Right cardiac atrium (tissue), 5 donors: ENCODE measurements at regions not wholly inside any gene's neighbourhood (a gene's known extent, or its start where the extent isn't known, plus 50 kb on each side); places are given as distances from the start of the nearest gene placed in this dataset.

Experiments
- ATAC-seq, 2 donors: fragments of 200-7000 bp; cut with Tn5 transposase; one replicate each; pipeline versions ENCODE4 v1.8.0 to v1.9.1; 2020; ENCODE audit warnings: moderate library complexity in 2 of 2, mild to moderate bottlenecking in 1 of 2
- DNase-seq, 3 donors: peaks; one replicate each; pipeline ENCODE4 v3.0.0-alpha.2; 2020
- H3K27ac ChIP-seq: one replicate; pipeline ENCODE4 v1.5.1; 2013; ENCODE audit warnings: mild to moderate bottlenecking, low read length, control low read depth, moderate library complexity
- H3K27me3 ChIP-seq: one replicate; pipeline ENCODE4 v1.6.1; 2013; ENCODE audit not compliant: control insufficient read depth, insufficient read depth
- H3K4me1 ChIP-seq: one replicate; pipeline ENCODE4 v1.6.1; 2013; ENCODE audit warnings: low read length; ENCODE audit not compliant: control insufficient read depth, insufficient read depth
- H3K4me3 ChIP-seq: one replicate; pipeline ENCODE4 v1.5.1; 2013; ENCODE audit warnings: low read length, control low read depth
- H3K9me3 ChIP-seq: one replicate; pipeline ENCODE4 v1.6.1; 2013; ENCODE audit warnings: low read length; ENCODE audit not compliant: control insufficient read depth
- WGBS: extraction: QIAGEN DNeasy Blood & Tissue Kit; methylation state at CpG from one replicate; pipeline ENCODE4 v1.1.7; 2013; 5-methylcytosine and 5-hydroxymethylcytosine counted together
- intact Hi-C, 4 donors: fragments of 100-400 bp; cut with DNase I; formaldehyde crosslinking; loops; one replicate each; pipeline versions ENCODE4 v1.11.0 to v1.14.0; 2022 to 2023
- donor health status: healthy with polysubstance abuse.
- donor health status: DM: no; HTN: yes; CAD: no.
- donor health status: DM: no; HTN: no; CAD: no.
- donor health status: DM: no; HTN: yes; CAD: no; lungs with severe emphysema.
- donor health status: DM: yes; HTN: yes; CAD: no.

- DNase-seq (no peak), ATAC-seq (no peak)
- Histone ChIP-seq H3K4me3 (no peak overlapping the region), H3K9me3 (no peaks in the 10 kb centered on the region), H3K4me1 (no peaks in the 10 kb centered on the region), H3K27ac (no peak overlapping the region), H3K27me3 (peaks cover 3% of the 10 kb centered on the region)
- WGBS: 8% methylated on average over 13 of the region's 13 CpGs
- intact Hi-C loops: no loop called here
These were observed 61.6 kb downstream of the LSM5 start for GRCh38 chr7:32428546-32428945.

GRCh38 chr7:32427769-32428291, 62.4 kb downstream of the LSM5 start:
- Histone ChIP-seq H3K9me3 (no peaks in the 10 kb centered on the region), H3K4me3 (no peak overlapping the region), H3K27me3 (no peaks in the 10 kb centered on the region), H3K4me1 (no peaks in the 10 kb centered on the region), H3K27ac (no peak overlapping the region)
- ATAC-seq: peak; percentile 83 to 90
- 5% methylated on average over 48 of the region's 48 CpGs for WGBS
- intact Hi-C loops: no loop called here
- DNase-seq: peak; percentile 85 to 93 (median 92)

- DNase-seq (no peak), ATAC-seq (no peak)
- intact Hi-C loops: no loop called here
- 79% methylated on average over 8 of the region's 8 CpGs for WGBS
- no peaks in the 10 kb centered on the region for H3K9me3 ChIP-seq
- H3K4me3 ChIP-seq: no peak overlapping the region
- H3K27me3 ChIP-seq: no peaks in the 10 kb centered on the region
- H3K27ac ChIP-seq: no peak overlapping the region
- no peaks in the 10 kb centered on the region for H3K4me1 ChIP-seq
These were observed 73.3 kb downstream of the LSM5 start for GRCh38 chr7:32416846-32417245.

- intact Hi-C loops: no loop called here
- Histone ChIP-seq H3K4me1 (no peaks in the 10 kb centered on the region), H3K4me3 (no peak overlapping the region), H3K27me3 (no peaks in the 10 kb centered on the region), H3K9me3 (no peaks in the 10 kb centered on the region), H3K27ac (no peak overlapping the region)
- ATAC-seq (no peak), DNase-seq (no peak)
- 79% methylated on average over 10 of the region's 10 CpGs for WGBS
These were observed 74.2 kb downstream of the LSM5 start for GRCh38 chr7:32415936-32416335.

GRCh38 chr7:32415519-32415918, 74.7 kb downstream of the LSM5 start:
- no peak overlapping the region for H3K27ac ChIP-seq
- intact Hi-C loops: no loop called here
- 45% methylated on average over 6 of the region's 6 CpGs for WGBS
- H3K4me3 ChIP-seq: no peak overlapping the region
- DNase-seq: no peak
- H3K4me1 ChIP-seq: no peaks in the 10 kb centered on the region
- no peaks in the 10 kb centered on the region for H3K27me3 ChIP-seq
- ATAC-seq: no peak
- no peaks in the 10 kb centered on the region for H3K9me3 ChIP-seq

GRCh38 chr7:32412471-32412870, 77.7 kb downstream of the LSM5 start:
- no peaks in the 10 kb centered on the region for H3K27me3 ChIP-seq
- DNase-seq: no peak
- ATAC-seq: no peak

GRCh38 chr7:32410545-32410944, 79.6 kb downstream of the LSM5 start:
- Histone ChIP-seq H3K27me3 (no peaks in the 10 kb centered on the region), H3K4me3 (no peak overlapping the region), H3K9me3 (no peaks in the 10 kb centered on the region), H3K4me1 (no peaks in the 10 kb centered on the region), H3K27ac (no peak overlapping the region)
- intact Hi-C loops: no loop called here
- DNase-seq (no peak), ATAC-seq (no peak)
- 67% methylated on average over 2 of the region's 2 CpGs for WGBS

More at GRCh38 chr7:32412471-32412870, 77.7 kb downstream of the LSM5 start:
- intact Hi-C loops: no loop called here
- Histone ChIP-seq H3K27ac (no peak overlapping the region), H3K9me3 (no peaks in the 10 kb centered on the region), H3K4me3 (no peak overlapping the region), H3K4me1 (no peaks in the 10 kb centered on the region)
- 62% methylated on average over 4 of the region's 4 CpGs for WGBS

- WGBS: 0% methylated on average over 1 of the region's 1 CpG
- ATAC-seq (no peak), DNase-seq (no peak)
- H3K27me3 ChIP-seq: no peaks in the 10 kb centered on the region
- no peak overlapping the region for H3K27ac ChIP-seq
- no peaks in the 10 kb centered on the region for H3K9me3 ChIP-seq
- intact Hi-C loops: no loop called here
- H3K4me3 ChIP-seq: no peak overlapping the region
- H3K4me1 ChIP-seq: no peaks in the 10 kb centered on the region
These were observed 83.8 kb downstream of the LSM5 start for GRCh38 chr7:32406386-32406785.

GRCh38 chr7:32403463-32404229, 86.5 kb downstream of the LSM5 start:
- WGBS: 80% methylated on average over 11 of the region's 11 CpGs
- Histone ChIP-seq H3K27ac (no peak overlapping the region), H3K4me1 (no peaks in the 10 kb centered on the region), H3K4me3 (no peak overlapping the region), H3K9me3 (no peaks in the 10 kb centered on the region), H3K27me3 (no peaks in the 10 kb centered on the region)
- DNase-seq: no peak
- ATAC-seq: no peak
- intact Hi-C loops: no loop called here

GRCh38 chr7:32400676-32401075, 89.5 kb downstream of the LSM5 start:
- Histone ChIP-seq H3K9me3 (no peaks in the 10 kb centered on the region), H3K27ac (no peak overlapping the region), H3K4me3 (no peak overlapping the region), H3K4me1 (no peaks in the 10 kb centered on the region), H3K27me3 (no peaks in the 10 kb centered on the region)
- WGBS: 77% methylated on average over 4 of the region's 4 CpGs
- DNase-seq: no peak
- intact Hi-C loops: no loop called here
- ATAC-seq: no peak

- intact Hi-C loops: no loop called here
- Histone ChIP-seq H3K9me3 (no peaks in the 10 kb centered on the region), H3K4me1 (no peaks in the 10 kb centered on the region), H3K4me3 (no peak overlapping the region), H3K27me3 (no peaks in the 10 kb centered on the region), H3K27ac (no peak overlapping the region)
- DNase-seq: no peak
- WGBS: 63% methylated on average over 3 of the region's 3 CpGs
- no peak for ATAC-seq
These were observed 90.9 kb downstream of the LSM5 start for GRCh38 chr7:32399311-32399710.

GRCh38 chr7:32395168-32395567, 95.0 kb downstream of the LSM5 start:
- no peak overlapping the region for H3K27ac ChIP-seq
- intact Hi-C loops: no loop called here
- no peak overlapping the region for H3K4me3 ChIP-seq
- DNase-seq: no peak
- no peaks in the 10 kb centered on the region for H3K4me1 ChIP-seq
- no peaks in the 10 kb centered on the region for H3K27me3 ChIP-seq
- 81% methylated on average over 1 of the region's 1 CpG for WGBS
- no peak for ATAC-seq
- H3K9me3 ChIP-seq: no peaks in the 10 kb centered on the region
